PC-3 (cell line): ENCODE measurements at regions not wholly inside any gene's neighbourhood (a gene's known extent, or its start where the extent isn't known, plus 50 kb on each side); places are given as distances from the start of the nearest gene placed in this dataset.

Source experiments
- EZH2 ChIP-seq: fragments of 300-600 bp; sonication (generic); IDR thresholded peaks from one replicate; pipeline ENCODE4 v1.6.1; 2017; ENCODE audit warnings: antibody characterized with exemption, mild to moderate bottlenecking, low read length; ENCODE audit not compliant: unreplicated experiment
- TF ChIP-seq, protein P1 (sequence below): fragments of 300-600 bp; sonication (generic); conservative IDR thresholded peaks from 2 replicates; pipeline ENCODE4 v1.5.1; 2017; ENCODE audit warnings: antibody characterized with exemption, low read depth, mild to moderate bottlenecking, low read length

DNA sequence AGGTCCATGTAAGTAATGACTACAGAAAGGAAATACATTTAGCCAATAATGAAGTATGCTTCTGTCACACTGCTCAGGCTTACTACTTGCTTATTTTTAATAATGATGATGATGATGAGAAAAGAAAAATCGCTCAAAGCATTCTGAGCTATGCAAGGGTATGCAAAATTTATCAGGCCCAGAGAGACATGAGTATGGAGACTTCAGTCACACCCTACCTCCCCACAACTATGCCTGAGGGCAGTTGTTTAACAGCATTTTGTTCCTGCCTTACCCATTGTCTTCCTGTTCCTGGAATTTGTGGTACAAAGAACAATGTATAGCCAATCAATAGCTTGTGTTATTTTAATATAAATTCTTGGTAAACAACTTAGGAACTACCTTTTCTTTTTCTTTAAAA is 232.6 kb upstream of the ZBED5 start:
- TF ChIP-seq, protein P1, sequence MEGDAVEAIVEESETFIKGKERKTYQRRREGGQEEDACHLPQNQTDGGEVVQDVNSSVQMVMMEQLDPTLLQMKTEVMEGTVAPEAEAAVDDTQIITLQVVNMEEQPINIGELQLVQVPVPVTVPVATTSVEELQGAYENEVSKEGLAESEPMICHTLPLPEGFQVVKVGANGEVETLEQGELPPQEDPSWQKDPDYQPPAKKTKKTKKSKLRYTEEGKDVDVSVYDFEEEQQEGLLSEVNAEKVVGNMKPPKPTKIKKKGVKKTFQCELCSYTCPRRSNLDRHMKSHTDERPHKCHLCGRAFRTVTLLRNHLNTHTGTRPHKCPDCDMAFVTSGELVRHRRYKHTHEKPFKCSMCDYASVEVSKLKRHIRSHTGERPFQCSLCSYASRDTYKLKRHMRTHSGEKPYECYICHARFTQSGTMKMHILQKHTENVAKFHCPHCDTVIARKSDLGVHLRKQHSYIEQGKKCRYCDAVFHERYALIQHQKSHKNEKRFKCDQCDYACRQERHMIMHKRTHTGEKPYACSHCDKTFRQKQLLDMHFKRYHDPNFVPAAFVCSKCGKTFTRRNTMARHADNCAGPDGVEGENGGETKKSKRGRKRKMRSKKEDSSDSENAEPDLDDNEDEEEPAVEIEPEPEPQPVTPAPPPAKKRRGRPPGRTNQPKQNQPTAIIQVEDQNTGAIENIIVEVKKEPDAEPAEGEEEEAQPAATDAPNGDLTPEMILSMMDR: no peak
- TF ChIP-seq EZH2: no peak
